ENCODE measurements at regions not wholly inside any gene's neighbourhood (a gene's known extent, or its start where the extent isn't known, plus 50 kb on each side); places are given as distances from the start of the nearest gene placed in this dataset.

DNA sequence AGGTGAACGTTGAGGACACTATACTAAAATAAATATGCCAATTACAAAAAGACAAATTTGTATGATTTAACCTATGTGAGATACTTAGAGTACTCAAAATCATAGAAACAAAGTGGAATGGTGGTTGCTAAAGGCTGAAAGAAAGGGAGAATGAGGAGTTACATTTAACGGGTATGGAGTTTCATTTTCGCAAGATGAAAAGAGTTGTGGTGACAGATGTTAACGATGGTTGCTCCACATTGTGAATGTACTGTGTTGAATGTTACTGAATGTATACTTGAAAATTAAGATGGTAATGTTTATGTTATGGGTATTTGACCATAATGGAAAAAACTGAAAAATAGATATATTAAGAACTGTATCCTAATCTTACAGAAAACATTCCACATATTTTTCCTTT lies 51.3 kb upstream of the MOCS2 start:
- Histone ChIP-seq H3K4me3 (no peak overlapping the region), H3K27ac (no peak overlapping the region), H3K36me3 (no peaks in the 10 kb centered on the region), H3K4me1 (peaks cover 0 to 23% (median 0%) of the 10 kb centered on the region in 4 donors), H3K27me3 (no peaks in the 10 kb centered on the region), H3K9me3 (no peaks in the 10 kb centered on the region)
- no peak for ATAC-seq
- WGBS (ENCODE audit: insufficient coverage, low coverage, low lambda C conversion rate, missing lambda C conversion rate) = 64% methylated on average over 4 of the region's 4 CpGs
- no peak for DNase-seq
- TF ChIP-seq, protein P1, sequence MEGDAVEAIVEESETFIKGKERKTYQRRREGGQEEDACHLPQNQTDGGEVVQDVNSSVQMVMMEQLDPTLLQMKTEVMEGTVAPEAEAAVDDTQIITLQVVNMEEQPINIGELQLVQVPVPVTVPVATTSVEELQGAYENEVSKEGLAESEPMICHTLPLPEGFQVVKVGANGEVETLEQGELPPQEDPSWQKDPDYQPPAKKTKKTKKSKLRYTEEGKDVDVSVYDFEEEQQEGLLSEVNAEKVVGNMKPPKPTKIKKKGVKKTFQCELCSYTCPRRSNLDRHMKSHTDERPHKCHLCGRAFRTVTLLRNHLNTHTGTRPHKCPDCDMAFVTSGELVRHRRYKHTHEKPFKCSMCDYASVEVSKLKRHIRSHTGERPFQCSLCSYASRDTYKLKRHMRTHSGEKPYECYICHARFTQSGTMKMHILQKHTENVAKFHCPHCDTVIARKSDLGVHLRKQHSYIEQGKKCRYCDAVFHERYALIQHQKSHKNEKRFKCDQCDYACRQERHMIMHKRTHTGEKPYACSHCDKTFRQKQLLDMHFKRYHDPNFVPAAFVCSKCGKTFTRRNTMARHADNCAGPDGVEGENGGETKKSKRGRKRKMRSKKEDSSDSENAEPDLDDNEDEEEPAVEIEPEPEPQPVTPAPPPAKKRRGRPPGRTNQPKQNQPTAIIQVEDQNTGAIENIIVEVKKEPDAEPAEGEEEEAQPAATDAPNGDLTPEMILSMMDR (IDR thresholded peaks at IDR 0.05) = no peak
- no peak for TF ChIP-seq POLR2A (IDR thresholded peaks at IDR 0.05)
- intact Hi-C loops (cut with DNase I) = no loop called here

DNA sequence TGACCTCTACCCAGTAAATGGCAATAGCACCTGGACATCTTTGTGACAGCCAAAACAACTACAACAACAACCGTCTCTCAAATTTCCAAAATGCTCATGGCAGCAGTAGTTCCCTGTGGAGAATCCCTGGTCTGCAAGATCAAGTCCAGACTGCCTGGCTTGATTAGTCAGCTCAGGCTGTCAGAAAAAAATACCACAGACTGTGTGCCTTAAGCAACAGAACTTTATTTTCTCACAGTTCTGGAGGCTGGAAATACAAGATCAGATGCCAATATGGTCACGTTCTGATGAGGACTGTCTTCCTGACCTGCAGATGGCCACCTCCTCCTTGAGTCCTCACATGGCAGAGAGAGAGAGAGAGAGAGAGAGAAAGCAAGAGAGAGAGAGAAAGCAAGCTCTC lies 52.3 kb upstream of the MOCS2 start:
- intact Hi-C loops (cut with DNase I) = no loop called here
- Histone ChIP-seq H3K4me3 (no peak overlapping the region), H3K27ac (no peak overlapping the region), H3K9me3 (no peaks in the 10 kb centered on the region), H3K36me3 (no peaks in the 10 kb centered on the region), H3K4me1 (peaks cover 0 to 33% (median 0%) of the 10 kb centered on the region in 4 donors), H3K27me3 (no peaks in the 10 kb centered on the region)
- DNase-seq (no peak), ATAC-seq (no peak)
- WGBS (ENCODE audit: insufficient coverage, low coverage, low lambda C conversion rate, missing lambda C conversion rate) = 83% methylated on average over 2 of the region's 2 CpGs
- no peak for TF ChIP-seq POLR2A (IDR thresholded peaks at IDR 0.05)
- TF ChIP-seq, protein P1 (IDR thresholded peaks at IDR 0.05) = no peak

DNA sequence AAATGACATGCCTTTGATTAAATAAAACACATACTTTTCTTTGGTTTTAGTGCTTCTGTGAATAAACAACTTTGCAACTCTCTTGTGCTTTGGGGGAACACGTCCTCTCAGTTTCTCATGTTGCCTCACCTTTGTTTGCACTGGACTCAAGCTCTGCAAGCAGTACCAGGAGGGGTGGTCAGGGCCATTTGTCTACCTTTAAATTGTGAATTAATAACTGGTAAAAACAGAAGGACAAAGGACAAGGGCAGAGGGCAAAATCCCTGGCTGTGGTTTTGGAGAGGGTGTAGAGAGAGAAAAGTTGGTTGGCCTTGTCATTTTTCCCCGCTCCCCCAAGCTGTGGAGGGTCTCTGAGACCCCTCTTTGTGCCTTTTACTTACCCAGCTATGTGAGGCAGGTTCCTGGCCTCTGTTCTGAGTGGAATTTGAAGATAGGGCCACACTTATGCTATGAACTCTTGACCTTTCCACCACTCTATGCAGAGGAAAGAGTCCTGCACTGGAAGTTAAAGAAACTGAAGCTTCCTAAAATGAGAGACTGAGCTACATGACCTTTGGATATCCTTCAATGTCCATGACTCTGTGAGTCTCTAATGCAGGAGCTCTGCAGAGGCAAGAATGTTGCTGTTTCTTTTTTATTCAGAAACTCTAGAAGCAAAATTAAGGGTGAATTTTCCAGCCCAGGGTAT lies 55.1 kb upstream of the MOCS2 start:
- Histone ChIP-seq H3K27ac (peak overlapping the region in 2 of 3 donors; percentile 58 to 66), H3K4me3 (no peak overlapping the region), H3K9me3 (no peaks in the 10 kb centered on the region), H3K27me3 (no peaks in the 10 kb centered on the region), H3K4me1 (peaks cover 0 to 53% (median 8%) of the 10 kb centered on the region in 4 donors), H3K36me3 (no peaks in the 10 kb centered on the region)
- WGBS (ENCODE audit: insufficient coverage, low coverage, low lambda C conversion rate, missing lambda C conversion rate) = 39% methylated on average over 2 of the region's 2 CpGs
- DNase-seq (peak; percentile 23 to 66 (median 47)), ATAC-seq (peak; percentile 75 to 85 (median 79))
- intact Hi-C loops (cut with DNase I) = no loop called here
- no peak for TF ChIP-seq POLR2A (IDR thresholded peaks at IDR 0.05)
- TF ChIP-seq, protein P1 (IDR thresholded peaks at IDR 0.05) = no peak

DNA sequence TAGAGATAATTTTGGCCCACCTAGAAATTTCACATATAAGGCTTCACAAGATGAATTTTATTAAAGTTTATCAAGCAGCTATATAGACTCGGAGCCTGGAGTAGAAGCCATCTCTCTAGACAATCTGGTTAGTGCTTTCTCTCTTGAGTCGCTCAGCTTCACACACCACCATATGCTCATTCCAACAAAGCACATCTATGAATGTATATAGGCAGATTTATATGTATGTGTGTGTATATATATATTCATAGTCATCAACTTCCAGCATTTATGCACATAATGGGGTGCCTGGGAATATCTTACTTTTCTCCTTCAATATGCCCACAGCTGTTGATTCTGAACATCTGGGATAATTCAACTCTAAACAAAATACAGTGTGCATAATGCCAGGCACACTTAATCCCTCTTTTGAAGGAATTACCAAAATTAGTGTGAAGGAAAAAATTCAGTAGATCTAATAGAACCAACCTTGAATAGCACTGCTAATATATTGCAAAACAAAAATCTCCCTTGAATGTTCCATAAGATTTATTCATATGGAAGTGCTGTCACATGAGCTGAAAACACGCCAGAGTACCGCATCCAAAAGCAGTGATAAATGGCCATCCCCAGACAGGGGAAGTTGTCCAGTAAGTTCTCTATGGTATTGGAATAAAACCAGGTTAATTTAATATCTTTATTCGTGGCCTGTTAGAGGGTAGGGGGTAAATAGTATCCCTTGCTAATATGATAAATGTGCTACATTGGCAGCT lies 56.0 kb upstream of the MOCS2 start:
- no peak for ATAC-seq
- intact Hi-C loops (cut with DNase I) = no loop called here
- Histone ChIP-seq H3K27me3 (no peaks in the 10 kb centered on the region), H3K9me3 (no peaks in the 10 kb centered on the region), H3K4me3 (no peak overlapping the region), H3K27ac (peak overlapping the region in 1 of 3 donors; percentile 58), H3K4me1 (peaks cover 0 to 53% (median 8%) of the 10 kb centered on the region in 4 donors), H3K36me3 (no peaks in the 10 kb centered on the region)
- TF ChIP-seq, protein P1 (IDR thresholded peaks at IDR 0.05) = no peak
- no peak for TF ChIP-seq POLR2A (IDR thresholded peaks at IDR 0.05)
- 56% methylated on average over 4 of the region's 5 CpGs for WGBS (ENCODE audit: insufficient coverage, low coverage, low lambda C conversion rate, missing lambda C conversion rate)
- no peak for DNase-seq

Measured in right lobe of liver (tissue), 6 donors.